Mucosa of gallbladder (tissue), 1 donor: ENCODE measurements at regions not wholly inside any gene's neighbourhood (a gene's known extent, or its start where the extent isn't known, plus 50 kb on each side); places are given as distances from the start of the nearest gene placed in this dataset.
A peak's percentile ranks its signal among the peaks of the same experiment; 100 is the strongest.
"Not testable (repeated sequence)": the region's sequence is repeated elsewhere in the genome, so short reads cannot be mapped to it uniquely, and the experiment has no call there.

Experiments
- DNase-seq: peaks from one replicate; pipeline ENCODE4 v3.0.0-alpha.2; 2020; ENCODE audit warnings: low spot score
- donor health status: DM: no; HTN: no; CAD: no.

- DNase-seq = not testable (repeated sequence)
These were observed 893.6 kb upstream of the SLITRK1 start for GRCh38 chr13:84775920-84776319.

- DNase-seq = no peak
These were observed 891.8 kb upstream of the SLITRK1 start for GRCh38 chr13:84774111-84774510.

DNA sequence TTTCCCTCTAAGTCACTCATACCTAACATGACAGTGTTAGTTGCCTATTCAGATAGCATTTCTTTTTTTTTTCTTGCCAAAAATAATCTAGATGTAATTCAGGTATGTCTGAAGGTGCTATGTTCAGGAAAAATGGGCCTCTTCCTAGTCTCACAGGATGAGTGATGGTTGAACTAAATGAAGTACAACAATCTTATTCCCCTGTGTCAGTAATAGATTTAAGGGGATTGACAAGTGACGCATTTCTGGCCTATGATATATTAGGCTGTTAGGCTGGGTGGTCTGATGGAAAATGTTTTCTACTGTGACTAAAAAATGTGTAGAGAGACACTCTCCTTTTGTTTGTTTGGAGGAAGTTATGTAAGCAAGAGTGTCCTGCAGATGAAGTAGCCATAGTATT is 878.7 kb upstream of the SLITRK1 start:
- no peak for DNase-seq

GRCh38 chr13:84749126-84749525 is 866.9 kb upstream of the SLITRK1 start:
- no peak for DNase-seq

GRCh38 chr13:84745051-84745551 is 862.8 kb upstream of the SLITRK1 start:
- DNase-seq = no peak

GRCh38 chr13:84744203-84744602 is 861.9 kb upstream of the SLITRK1 start:
- no peak for DNase-seq

DNA sequence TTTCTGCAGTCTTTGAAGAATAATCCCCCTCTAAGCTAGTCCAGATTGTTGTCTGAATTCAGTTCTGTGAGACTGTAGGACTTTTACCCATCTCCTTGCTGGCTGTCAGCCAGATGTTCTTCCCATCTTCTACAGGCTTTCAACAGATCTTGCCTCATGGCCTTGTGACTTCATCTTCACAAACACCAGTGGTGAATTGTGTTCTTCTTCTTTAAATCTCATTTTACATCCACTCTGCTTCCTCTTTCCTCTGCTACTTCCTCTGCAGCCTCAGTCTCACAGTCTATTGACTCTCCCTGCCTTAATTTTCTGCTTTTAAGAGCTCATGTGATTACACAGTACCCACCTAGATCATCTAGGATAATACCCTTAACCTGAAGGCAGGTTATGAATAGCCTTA is 859.0 kb upstream of the SLITRK1 start:
- no peak for DNase-seq

DNA sequence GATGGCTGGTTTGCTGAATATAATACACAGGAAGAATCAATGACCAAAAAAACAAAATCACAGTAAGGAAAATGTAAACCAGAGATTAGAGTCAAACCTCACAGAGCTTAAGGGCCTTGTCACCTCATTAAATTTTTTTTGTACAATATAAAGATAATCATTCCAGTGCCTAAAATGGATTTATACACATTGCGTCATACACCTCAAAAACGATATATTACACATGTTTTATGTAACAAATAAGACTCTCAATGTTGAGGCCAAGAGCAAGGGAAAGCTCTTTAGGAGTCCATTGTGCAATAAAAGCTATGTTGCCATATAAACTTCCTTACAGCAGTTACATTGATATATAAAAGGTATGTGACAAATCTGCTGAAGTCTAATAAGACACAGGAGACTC is 856.7 kb upstream of the SLITRK1 start:
- DNase-seq = no peak

- DNase-seq = no peak
These were observed 855.4 kb upstream of the SLITRK1 start for GRCh38 chr13:84737661-84738060.

DNA sequence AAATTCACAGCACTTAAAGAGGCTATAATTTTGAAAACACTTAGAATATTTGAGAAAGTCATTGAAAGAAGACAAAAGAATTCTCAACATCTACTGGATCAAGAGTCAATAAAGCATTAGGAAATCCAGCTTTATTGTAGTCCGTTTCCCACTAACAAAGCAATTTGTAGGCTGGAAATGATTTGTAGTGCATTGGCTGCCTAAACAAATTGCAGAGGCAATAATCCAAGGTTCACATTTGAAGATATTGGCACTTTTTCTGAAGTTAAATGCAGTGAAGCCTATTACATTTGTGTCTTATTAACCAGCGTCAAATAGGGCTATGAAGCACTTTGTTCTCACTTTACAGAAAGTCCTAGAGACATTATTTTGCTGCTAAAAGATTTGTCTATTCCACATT is 848.1 kb upstream of the SLITRK1 start:
- no peak for DNase-seq

DNA sequence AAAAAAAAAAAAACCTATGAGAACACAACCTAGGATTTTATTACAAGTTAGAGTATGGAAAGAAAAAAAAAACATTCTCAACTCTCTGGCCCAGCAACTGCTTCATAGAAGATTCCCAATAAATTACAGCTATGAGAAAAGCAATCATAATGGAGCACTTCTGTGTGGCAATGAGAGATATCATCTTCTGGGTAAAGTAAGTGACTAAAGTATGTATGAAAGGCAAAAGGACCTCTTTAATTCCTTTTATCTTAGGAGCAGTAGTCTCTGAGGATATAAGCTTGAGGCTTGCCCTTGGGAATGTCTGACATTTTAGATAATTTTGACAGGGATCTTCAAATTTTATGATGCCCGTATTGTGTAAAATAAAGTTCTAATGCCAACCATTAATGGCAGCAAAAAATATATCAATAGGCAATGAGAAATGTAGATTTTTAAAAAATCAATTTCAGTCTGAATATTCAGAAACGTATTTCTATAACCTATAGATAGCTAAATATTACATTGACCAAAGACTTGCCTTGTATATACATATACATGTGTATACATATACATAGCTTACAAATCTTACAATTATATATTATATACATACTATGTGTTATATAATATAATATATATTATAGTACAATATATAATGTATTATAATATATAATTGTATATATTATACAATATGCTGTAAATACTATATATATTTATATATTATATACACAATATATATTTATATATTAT is 823.9 kb upstream of the SLITRK1 start:
- no peak for DNase-seq

GRCh38 chr13:84702174-84702573 is 819.9 kb upstream of the SLITRK1 start:
- DNase-seq = no peak

DNA sequence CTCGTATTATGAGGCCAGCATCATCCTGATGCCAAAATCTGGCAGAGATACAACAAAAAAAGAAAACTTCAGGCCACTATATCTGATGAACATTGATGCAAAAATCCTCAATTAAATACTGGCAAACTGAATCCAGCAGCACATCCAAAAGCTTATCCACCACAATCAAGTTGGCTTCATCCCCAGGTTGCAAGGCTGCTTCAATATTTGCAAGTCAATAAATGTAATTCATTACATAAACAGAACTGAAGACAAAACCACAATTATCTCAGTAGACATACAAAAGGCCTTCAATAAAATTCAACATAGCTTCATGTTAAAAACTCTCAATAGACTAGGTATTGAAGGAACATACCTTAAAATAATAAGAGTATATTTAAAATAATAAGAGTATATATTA is 815.3 kb upstream of the SLITRK1 start:
- DNase-seq = not testable (repeated sequence)

DNA sequence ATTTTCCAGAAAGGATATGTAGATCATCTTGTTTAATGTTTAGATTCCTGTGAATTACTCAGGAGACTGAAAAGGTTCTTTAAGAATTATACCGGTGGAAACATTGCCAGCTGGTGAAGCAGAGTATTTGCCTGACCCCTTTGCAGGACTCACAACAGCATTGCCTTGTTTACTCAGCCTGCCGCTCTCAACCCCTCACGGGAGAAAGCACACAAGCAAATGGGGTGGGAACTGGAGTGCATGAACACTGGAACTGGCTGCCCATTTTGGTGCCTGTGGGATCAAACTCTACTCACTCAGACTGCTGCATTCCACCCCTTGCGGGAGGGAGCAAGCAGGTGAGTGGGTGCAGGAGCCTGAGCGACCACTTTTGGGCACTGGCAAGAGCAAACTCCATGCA is 804.7 kb upstream of the SLITRK1 start:
- no peak for DNase-seq

DNA sequence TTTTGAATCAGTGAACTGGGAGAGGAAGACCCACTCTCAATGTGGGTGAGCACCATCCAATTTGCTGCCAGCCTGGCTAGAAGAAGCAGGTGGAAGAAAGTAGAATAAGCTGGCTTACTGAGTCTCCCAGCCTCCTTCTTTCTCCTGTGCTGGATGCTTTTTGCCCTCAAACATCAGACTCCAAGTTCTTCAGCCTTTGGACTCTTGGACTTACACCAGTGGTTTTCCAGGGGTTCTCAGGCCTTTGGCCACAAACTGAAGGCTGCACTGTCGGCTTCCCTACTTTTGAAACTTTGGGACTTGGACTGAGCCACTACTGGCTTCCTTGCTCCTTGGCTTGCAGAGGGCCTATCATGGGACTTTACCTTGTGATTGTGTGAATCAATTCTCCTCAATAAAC is 804.2 kb upstream of the SLITRK1 start:
- no peak for DNase-seq

DNA sequence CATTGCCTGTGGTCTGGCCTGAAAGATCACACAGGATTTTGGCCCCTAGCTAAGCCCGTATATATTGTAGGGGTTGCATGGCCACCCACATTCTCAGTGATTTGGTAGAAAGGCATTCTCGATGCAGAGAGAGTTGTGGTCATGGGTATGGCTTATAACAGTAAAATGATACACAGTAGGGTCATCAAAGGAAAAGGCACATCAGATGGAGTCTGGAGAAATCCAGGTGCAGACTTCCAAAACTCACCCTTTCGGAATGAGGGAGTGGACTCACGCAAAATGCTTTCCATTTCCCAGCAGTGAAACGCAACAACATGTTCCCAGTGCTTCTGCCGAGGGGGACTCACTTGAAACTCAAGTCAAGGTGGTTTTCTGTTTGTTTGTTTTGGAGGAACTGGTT is 802.5 kb upstream of the SLITRK1 start:
- no peak for DNase-seq

DNA sequence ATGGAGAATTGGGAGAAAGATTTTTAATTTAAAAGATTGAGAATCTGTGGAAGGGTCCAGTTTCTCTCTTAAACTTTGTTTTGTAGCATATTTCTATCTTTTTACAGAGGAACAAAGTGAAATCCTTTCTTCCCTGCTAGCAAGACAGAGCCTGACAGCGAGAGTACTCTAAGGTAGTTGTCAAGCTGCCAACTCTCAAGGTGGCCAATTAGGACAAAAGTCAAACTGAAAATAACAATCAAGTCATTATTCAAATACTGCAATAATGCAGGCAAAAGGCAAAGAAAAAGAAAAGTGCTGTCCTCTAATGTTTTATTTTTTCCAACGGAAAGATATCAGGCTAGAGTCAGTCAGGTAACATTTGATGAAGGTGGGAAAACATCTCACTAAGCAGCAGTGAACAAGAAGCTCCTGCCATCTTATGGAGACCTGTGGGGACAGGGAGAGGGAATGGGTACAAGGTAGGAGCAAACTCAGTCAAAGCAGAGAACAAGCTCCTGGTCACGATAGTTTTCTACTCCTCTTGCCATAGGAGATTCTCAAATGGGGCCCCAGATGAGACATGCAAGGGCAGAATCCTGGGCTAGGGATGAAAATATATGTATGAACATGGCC is 801.9 kb upstream of the SLITRK1 start:
- DNase-seq = peak; percentile 50

DNA sequence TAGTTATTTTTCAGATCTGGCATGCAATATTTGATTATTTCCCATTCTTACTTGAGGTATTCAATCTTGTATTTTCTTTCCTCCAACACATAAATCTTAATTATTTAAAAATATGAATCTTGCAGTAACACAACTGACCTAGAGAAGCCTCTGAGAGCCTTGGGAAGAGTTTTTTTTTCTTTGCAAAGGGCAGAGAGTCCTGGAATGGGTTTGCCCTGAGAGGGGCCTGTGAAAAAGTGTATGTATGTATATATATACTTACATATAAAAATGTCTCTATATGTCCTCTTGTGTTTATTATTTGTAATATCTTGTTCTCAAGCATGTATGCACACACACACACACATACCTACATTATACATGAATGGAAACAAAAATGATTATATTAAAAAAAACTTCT is 801.2 kb upstream of the SLITRK1 start:
- no peak for DNase-seq

- DNase-seq = no peak
These were observed 795.6 kb upstream of the SLITRK1 start for GRCh38 chr13:84677836-84678235.

DNA sequence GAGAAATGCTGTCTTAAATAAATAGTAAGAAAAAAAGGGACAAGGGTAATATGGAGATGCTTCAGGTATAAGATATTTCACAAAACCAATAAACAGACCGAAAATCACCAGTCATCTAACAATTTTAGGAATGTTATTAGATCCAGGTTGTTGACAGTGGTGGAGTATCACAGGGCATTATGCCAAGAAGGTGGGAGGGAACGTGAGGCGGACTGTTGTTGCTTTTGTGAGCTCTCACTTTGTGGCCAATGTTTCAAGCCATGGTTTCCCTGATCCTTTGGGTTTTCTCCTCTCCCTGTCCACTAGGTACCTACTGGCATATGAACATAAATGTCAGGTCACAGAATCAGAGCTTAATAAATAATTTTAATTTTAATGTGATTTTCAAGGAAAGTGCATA is 790.3 kb upstream of the SLITRK1 start:
- DNase-seq = no peak

- DNase-seq = no peak
These were observed 788.0 kb upstream of the SLITRK1 start for GRCh38 chr13:84670245-84670644.

- DNase-seq = no peak
These were observed 786.4 kb upstream of the SLITRK1 start for GRCh38 chr13:84668637-84669036.

GRCh38 chr13:84662491-84662890 is 780.2 kb upstream of the SLITRK1 start:
- DNase-seq = no peak

GRCh38 chr13:84661718-84662117 is 779.4 kb upstream of the SLITRK1 start:
- no peak for DNase-seq
